ENCODE measurements at regions not wholly inside any gene's neighbourhood (a gene's known extent, or its start where the extent isn't known, plus 50 kb on each side); places are given as distances from the start of the nearest gene placed in this dataset.

GRCh38 chr4:174023641-174024040 lies 259.8 kb downstream of the FBXO8 start:
- H3K27me3 ChIP-seq (ENCODE audit: control insufficient read depth, insufficient read depth, low read length) = no peaks in the 10 kb centered on the region
- no peak for DNase-seq (ENCODE audit: low read depth)
- no peak for TF ChIP-seq CTCF (IDR thresholded peaks at IDR 0.05; ENCODE audit: insufficient read depth, low read length, poor library complexity, severe bottlenecking)
- H3K36me3 ChIP-seq (ENCODE audit: control insufficient read depth, insufficient read depth, low read length) = no peaks in the 10 kb centered on the region
- no peak overlapping the region for H3K4me3 ChIP-seq (ENCODE audit: low read depth, low read length)

- no peak for DNase-seq (ENCODE audit: low read depth)
- Histone ChIP-seq H3K36me3 (ENCODE audit: control insufficient read depth, insufficient read depth, low read length) (no peaks in the 10 kb centered on the region), H3K4me3 (ENCODE audit: low read depth, low read length) (no peak overlapping the region), H3K27me3 (ENCODE audit: control insufficient read depth, insufficient read depth, low read length) (no peaks in the 10 kb centered on the region)
- no peak for TF ChIP-seq CTCF (IDR thresholded peaks at IDR 0.05; ENCODE audit: insufficient read depth, low read length, poor library complexity, severe bottlenecking)
Measured at GRCh38 chr4:174018236-174018635, 265.2 kb downstream of the FBXO8 start.

GRCh38 chr4:174016251-174016650 lies 267.2 kb downstream of the FBXO8 start:
- Histone ChIP-seq H3K36me3 (ENCODE audit: control insufficient read depth, insufficient read depth, low read length) (no peaks in the 10 kb centered on the region), H3K27me3 (ENCODE audit: control insufficient read depth, insufficient read depth, low read length) (no peaks in the 10 kb centered on the region)

GRCh38 chr4:174012886-174013259 lies 270.6 kb downstream of the FBXO8 start:
- H3K36me3 ChIP-seq (ENCODE audit: control insufficient read depth, insufficient read depth, low read length) = no peaks in the 10 kb centered on the region
- H3K27me3 ChIP-seq (ENCODE audit: control insufficient read depth, insufficient read depth, low read length) = no peaks in the 10 kb centered on the region
- TF ChIP-seq CTCF (IDR thresholded peaks at IDR 0.05; ENCODE audit: insufficient read depth, low read length, poor library complexity, severe bottlenecking) = no peak
- DNase-seq (ENCODE audit: low read depth) = no peak
- H3K4me3 ChIP-seq (ENCODE audit: low read depth, low read length) = no peak overlapping the region

More at GRCh38 chr4:174016251-174016650, 267.2 kb downstream of the FBXO8 start:
- TF ChIP-seq CTCF (IDR thresholded peaks at IDR 0.05; ENCODE audit: insufficient read depth, low read length, poor library complexity, severe bottlenecking) = no peak
- no peak for DNase-seq (ENCODE audit: low read depth)
- no peak overlapping the region for H3K4me3 ChIP-seq (ENCODE audit: low read depth, low read length)

GRCh38 chr4:174012135-174012885 lies 271.2 kb downstream of the FBXO8 start:
- no peak for DNase-seq (ENCODE audit: low read depth)
- Histone ChIP-seq H3K4me3 (ENCODE audit: low read depth, low read length) (no peak overlapping the region), H3K36me3 (ENCODE audit: control insufficient read depth, insufficient read depth, low read length) (no peaks in the 10 kb centered on the region), H3K27me3 (ENCODE audit: control insufficient read depth, insufficient read depth, low read length) (no peaks in the 10 kb centered on the region)
- no peak for TF ChIP-seq CTCF (IDR thresholded peaks at IDR 0.05; ENCODE audit: insufficient read depth, low read length, poor library complexity, severe bottlenecking)

GRCh38 chr4:174010547-174010946 lies 272.9 kb downstream of the FBXO8 start:
- no peak for TF ChIP-seq CTCF (IDR thresholded peaks at IDR 0.05; ENCODE audit: insufficient read depth, low read length, poor library complexity, severe bottlenecking)
- H3K27me3 ChIP-seq (ENCODE audit: control insufficient read depth, insufficient read depth, low read length) = no peaks in the 10 kb centered on the region
- DNase-seq (ENCODE audit: low read depth) = no peak
- no peaks in the 10 kb centered on the region for H3K36me3 ChIP-seq (ENCODE audit: control insufficient read depth, insufficient read depth, low read length)
- no peak overlapping the region for H3K4me3 ChIP-seq (ENCODE audit: low read depth, low read length)
